HL-60 (cell line): ENCODE measurements at regions not wholly inside any gene's neighbourhood (a gene's known extent, or its start where the extent isn't known, plus 50 kb on each side); places are given as distances from the start of the nearest gene placed in this dataset.

Experiments used
- DNase-seq, 2 experiments: peaks; one replicate each; pipeline ENCODE4 v3.0.0-alpha.2; 2010 to 2020; ENCODE audit warnings: low read depth in 1 of 2, low spot score in 1 of 2
- H3K27ac ChIP-seq: fragments of 250-450 bp; sonication (Bioruptor Pico); replicated peaks from 2 replicates; pipeline ENCODE4 v1.5.1; 2020; ENCODE audit warnings: mild to moderate bottlenecking, moderate library complexity
- H3K27me3 ChIP-seq: fragments of 250-450 bp; sonication (Bioruptor Pico); 2 replicates; pipeline ENCODE4 v1.5.1; 2021; ENCODE audit warnings: mild to moderate bottlenecking, moderate library complexity; ENCODE audit not compliant: insufficient read depth, poor library complexity, severe bottlenecking
- H3K4me3 ChIP-seq: replicated peaks from 2 replicates; pipeline ENCODE4 v1.5.1; 2011; ENCODE audit warnings: mild to moderate bottlenecking, control low read depth, low read length; ENCODE audit not compliant: insufficient read depth
- CTCF ChIP-seq: IDR thresholded peaks from one replicate; pipeline ENCODE4 v1.5.1; 2011; ENCODE audit warnings: low read length, control low read depth, inconsistent platforms; ENCODE audit not compliant: insufficient read depth
- GABPA ChIP-seq: IDR thresholded peaks from 2 replicates; pipeline ENCODE4 v1.6.1; 2012; ENCODE audit warnings: low read depth
- POLR2AphosphoS5 ChIP-seq: IDR thresholded peaks from 2 replicates; pipeline ENCODE4 v1.6.1; 2012; ENCODE audit warnings: low read depth
- REST ChIP-seq: IDR thresholded peaks from 2 replicates; pipeline ENCODE4 v1.6.1; 2012; ENCODE audit warnings: low read depth; ENCODE audit not compliant: insufficient replicate concordance
- SPI1 ChIP-seq: IDR thresholded peaks from 2 replicates; pipeline ENCODE4 v1.6.1; 2012; ENCODE audit warnings: low read depth, mild to moderate bottlenecking, borderline replicate concordance

GRCh38 chr18:24947521-24948305, 404.3 kb downstream of the ZNF521 start:
- Histone ChIP-seq H3K27ac (no peak overlapping the region), H3K4me3 (no peak overlapping the region), H3K27me3 (peaks cover 3% of the 10 kb centered on the region)
- DNase-seq: no peak
- TF ChIP-seq GABPA: no peak
- TF ChIP-seq REST: no peak
- TF ChIP-seq SPI1: no peak
- TF ChIP-seq CTCF: no peak
- no peak for TF ChIP-seq POLR2AphosphoS5

- DNase-seq: no peak
- H3K4me3 ChIP-seq: no peak overlapping the region
- TF ChIP-seq CTCF (no peak), SPI1 (no peak), REST (no peak), POLR2AphosphoS5 (no peak), GABPA (no peak)
- H3K27ac ChIP-seq: no peak overlapping the region
- peaks cover 3% of the 10 kb centered on the region for H3K27me3 ChIP-seq
These were observed 402.1 kb downstream of the ZNF521 start for GRCh38 chr18:24949908-24950307.

GRCh38 chr18:24954341-24954740, 397.6 kb downstream of the ZNF521 start:
- TF ChIP-seq POLR2AphosphoS5 (no peak), SPI1 (no peak), CTCF (no peak), REST (no peak), GABPA (no peak)

More at GRCh38 chr18:24954341-24954740, 397.6 kb downstream of the ZNF521 start:
- Histone ChIP-seq H3K27me3 (peaks cover 3% of the 10 kb centered on the region), H3K27ac (no peak overlapping the region), H3K4me3 (no peak overlapping the region)
- DNase-seq: no peak
